ENCODE measurements at regions not wholly inside any gene's neighbourhood (a gene's known extent, or its start where the extent isn't known, plus 50 kb on each side); places are given as distances from the start of the nearest gene placed in this dataset.

- TF ChIP-seq POLR2AphosphoS5 (IDR thresholded peaks at IDR 0.05; ENCODE audit: low read depth, low read length) (no peak), ZNF652 (CRISPR knock-in tag; IDR thresholded peaks at IDR 0.05; ENCODE audit: borderline replicate concordance, low read depth) (no peak), ZBTB40 (IDR thresholded peaks at IDR 0.05) (no peak), ZBTB40 (CRISPR knock-in tag; IDR thresholded peaks at IDR 0.05) (no peak), PRPF4 (IDR thresholded peaks at IDR 0.05; ENCODE audit: low read depth, low read length, poor library complexity, severe bottlenecking) (no peak), TCF7L2 (IDR thresholded peaks at IDR 0.05; ENCODE audit: low read depth, low read length) (no peak), DBP (CRISPR knock-in tag; IDR thresholded peaks at IDR 0.05; ENCODE audit: not compliant biosample characterization) (no peak), TBP (CRISPR knock-in tag; IDR thresholded peaks at IDR 0.05) (no peak)
These were observed 53.5 kb upstream of the DAPL1 start for GRCh38 chr2:158741625-158742024.
